H4 (cell line): ENCODE measurements at regions not wholly inside any gene's neighbourhood (a gene's known extent, or its start where the extent isn't known, plus 50 kb on each side); places are given as distances from the start of the nearest gene placed in this dataset.

Experiments
- DNase-seq: peaks from one replicate; pipeline ENCODE4 v3.0.0-alpha.2; 2015; ENCODE audit warnings: low spot score

- DNase-seq, result no peak
Measured at GRCh38 chr9:81390792-81391456, 298.4 kb downstream of the TLE1 start.

GRCh38 chr9:81389569-81389993 is 299.8 kb downstream of the TLE1 start:
- peak; percentile 75 for DNase-seq

DNA sequence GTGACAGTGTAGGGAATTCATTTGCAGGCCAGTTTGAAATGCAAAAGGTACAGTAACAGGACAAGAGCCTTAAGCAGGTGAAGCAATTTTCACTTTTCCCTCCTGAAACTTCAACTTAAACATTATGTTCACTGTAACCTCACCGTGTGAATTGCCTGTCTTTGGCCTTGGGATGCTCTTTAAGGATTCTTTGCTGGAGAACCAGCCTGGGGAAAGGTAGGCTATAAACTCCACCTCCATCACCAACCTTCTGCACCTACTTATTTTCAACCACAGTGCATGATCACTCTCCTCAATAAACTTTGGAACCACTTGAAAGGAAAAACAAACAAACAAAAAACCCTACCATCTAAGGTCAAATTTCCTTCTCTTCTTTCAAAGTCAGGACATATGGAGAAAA is 300.5 kb downstream of the TLE1 start:
- DNase-seq, result no peak

- no peak for DNase-seq
Measured at GRCh38 chr9:81387360-81388106, 301.8 kb downstream of the TLE1 start.

DNA sequence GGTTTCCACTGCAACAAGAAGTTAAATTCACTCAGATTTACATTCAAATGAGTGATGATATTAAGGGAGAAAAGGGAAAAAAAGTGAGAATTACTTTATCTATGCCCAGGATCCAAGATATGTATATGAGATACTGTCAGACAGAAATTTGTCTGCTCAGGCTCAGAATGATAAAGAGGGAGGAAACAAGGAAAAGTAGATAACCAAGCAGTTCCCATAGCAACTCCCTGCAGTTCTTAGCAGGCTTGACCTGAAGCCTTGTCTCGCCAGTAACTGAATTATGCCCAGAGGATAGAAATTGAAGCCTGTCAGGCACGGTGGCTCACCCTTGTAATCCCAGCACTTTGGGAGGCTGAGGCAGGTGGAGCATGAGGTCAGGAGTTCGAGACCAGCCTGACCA is 304.4 kb downstream of the TLE1 start:
- DNase-seq, result no peak

- no peak for DNase-seq
Measured at GRCh38 chr9:81382281-81382680, 307.1 kb downstream of the TLE1 start.

- no peak for DNase-seq
Measured at GRCh38 chr9:81381694-81382093, 307.7 kb downstream of the TLE1 start.

GRCh38 chr9:81380504-81381359 is 308.6 kb downstream of the TLE1 start:
- DNase-seq, result no peak

- no peak for DNase-seq
Measured at GRCh38 chr9:81379655-81380054, 309.7 kb downstream of the TLE1 start.

- no peak for DNase-seq
Measured at GRCh38 chr9:81377921-81378320, 311.4 kb downstream of the TLE1 start.

DNA sequence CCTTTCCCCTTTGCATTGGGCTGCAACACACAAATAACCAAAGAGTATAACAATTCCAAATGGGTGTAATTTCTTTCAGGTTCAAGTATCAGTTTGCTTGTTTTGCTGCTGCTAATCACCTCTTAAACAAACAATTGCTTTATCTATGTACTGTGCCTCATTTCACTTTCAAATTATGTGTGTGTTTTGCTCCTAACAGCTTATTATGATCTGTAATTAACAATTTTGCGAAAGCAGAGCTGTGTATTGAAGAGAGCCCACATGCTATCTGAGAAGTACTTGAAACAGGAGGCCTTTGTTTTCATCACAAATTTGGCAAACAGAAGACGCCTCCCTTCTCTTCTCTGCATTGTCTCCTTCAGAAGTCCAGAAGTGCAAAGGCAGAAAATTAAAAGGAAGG is 312.0 kb downstream of the TLE1 start:
- no peak for DNase-seq

GRCh38 chr9:81375187-81376100 is 313.9 kb downstream of the TLE1 start:
- no peak for DNase-seq

- no peak for DNase-seq
Measured at GRCh38 chr9:81374459-81375186, 314.7 kb downstream of the TLE1 start.

- no peak for DNase-seq
Measured at GRCh38 chr9:81373294-81373693, 316.1 kb downstream of the TLE1 start.

GRCh38 chr9:81372628-81373191 is 316.6 kb downstream of the TLE1 start:
- no peak for DNase-seq

GRCh38 chr9:81371824-81372223 is 317.5 kb downstream of the TLE1 start:
- no peak for DNase-seq

- DNase-seq, result no peak
Measured at GRCh38 chr9:81370650-81371049, 318.7 kb downstream of the TLE1 start.

DNA sequence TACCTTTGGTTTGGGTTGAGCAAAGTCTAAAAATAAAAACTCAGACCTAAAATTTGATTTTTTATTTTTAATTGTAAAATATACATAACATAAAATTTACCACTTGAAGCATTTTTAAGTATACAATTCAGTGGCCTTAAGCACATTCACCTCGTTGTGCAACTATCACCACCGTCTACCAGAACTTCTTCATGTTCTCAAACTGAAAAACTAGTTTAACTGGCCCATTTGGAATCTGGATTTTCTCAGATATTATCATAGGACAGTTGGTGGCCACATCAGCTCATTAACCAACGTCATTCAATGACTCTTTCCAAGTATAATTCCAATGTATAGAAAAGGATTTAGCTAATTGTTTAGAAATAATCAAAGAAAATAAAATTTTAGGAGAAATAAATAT is 319.3 kb downstream of the TLE1 start:
- DNase-seq, result no peak

- no peak for DNase-seq
Measured at GRCh38 chr9:81369121-81369520, 320.2 kb downstream of the TLE1 start.

DNA sequence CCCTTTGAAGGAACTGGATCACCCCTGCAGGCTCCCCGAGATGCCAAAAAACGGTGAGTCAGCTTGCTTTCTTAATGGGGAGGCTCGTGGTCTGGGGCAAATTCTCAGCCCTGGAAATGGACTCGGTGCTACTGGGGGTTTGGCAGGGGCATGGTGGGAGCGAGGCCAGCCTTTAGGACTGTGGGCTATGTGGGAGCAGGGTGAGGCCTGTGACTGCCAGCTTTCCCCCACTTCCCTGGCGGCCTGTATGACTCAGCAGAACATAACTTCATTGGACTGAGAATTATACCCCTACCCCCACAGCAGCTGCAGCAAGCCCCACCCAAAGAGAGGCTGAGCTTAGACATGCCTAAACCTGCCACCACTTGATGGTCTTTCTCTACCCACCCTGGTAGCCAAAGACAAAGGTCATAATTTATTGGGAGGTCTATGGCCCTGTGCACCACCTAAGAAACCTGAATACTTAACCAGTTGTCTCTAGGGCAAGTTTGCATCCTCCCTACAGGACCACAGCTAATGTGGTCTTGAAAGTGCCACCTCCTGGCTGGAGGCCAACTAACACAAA is 325.3 kb downstream of the TLE1 start:
- DNase-seq, result peak; percentile 12
